A673 (cell line): ENCODE measurements at regions not wholly inside any gene's neighbourhood (a gene's known extent, or its start where the extent isn't known, plus 50 kb on each side); places are given as distances from the start of the nearest gene placed in this dataset.
"Not testable (repeated sequence)": the region's sequence is repeated elsewhere in the genome, so short reads cannot be mapped to it uniquely, and the experiment has no call there.

ENCODE experiments used
- EZH2 ChIP-seq: fragments of 200-600 bp; sonication (generic); IDR thresholded peaks from 2 replicates; pipeline ENCODE4 v1.6.1; 2017; ENCODE audit warnings: borderline replicate concordance, low read depth, mild to moderate bottlenecking, mixed read lengths, antibody characterized with exemption, low read length; ENCODE audit not compliant: poor library complexity, severe bottlenecking
- TF ChIP-seq, protein P1 (sequence below): fragments of 300-800, 200-600 bp; sonication (generic); conservative IDR thresholded peaks from 2 replicates; pipeline ENCODE4 v1.5.1; 2017; ENCODE audit warnings: low read depth, mild to moderate bottlenecking, antibody characterized with exemption, low read length, moderate library complexity, mixed read lengths

GRCh38 chr10:30695481-30696236 is 66.1 kb upstream of the LYZL2 start:
- TF ChIP-seq, protein P1, sequence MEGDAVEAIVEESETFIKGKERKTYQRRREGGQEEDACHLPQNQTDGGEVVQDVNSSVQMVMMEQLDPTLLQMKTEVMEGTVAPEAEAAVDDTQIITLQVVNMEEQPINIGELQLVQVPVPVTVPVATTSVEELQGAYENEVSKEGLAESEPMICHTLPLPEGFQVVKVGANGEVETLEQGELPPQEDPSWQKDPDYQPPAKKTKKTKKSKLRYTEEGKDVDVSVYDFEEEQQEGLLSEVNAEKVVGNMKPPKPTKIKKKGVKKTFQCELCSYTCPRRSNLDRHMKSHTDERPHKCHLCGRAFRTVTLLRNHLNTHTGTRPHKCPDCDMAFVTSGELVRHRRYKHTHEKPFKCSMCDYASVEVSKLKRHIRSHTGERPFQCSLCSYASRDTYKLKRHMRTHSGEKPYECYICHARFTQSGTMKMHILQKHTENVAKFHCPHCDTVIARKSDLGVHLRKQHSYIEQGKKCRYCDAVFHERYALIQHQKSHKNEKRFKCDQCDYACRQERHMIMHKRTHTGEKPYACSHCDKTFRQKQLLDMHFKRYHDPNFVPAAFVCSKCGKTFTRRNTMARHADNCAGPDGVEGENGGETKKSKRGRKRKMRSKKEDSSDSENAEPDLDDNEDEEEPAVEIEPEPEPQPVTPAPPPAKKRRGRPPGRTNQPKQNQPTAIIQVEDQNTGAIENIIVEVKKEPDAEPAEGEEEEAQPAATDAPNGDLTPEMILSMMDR: not testable (repeated sequence)
- TF ChIP-seq EZH2: not testable (repeated sequence)
